H9 (cell line): ENCODE measurements at regions not wholly inside any gene's neighbourhood (a gene's known extent, or its start where the extent isn't known, plus 50 kb on each side); places are given as distances from the start of the nearest gene placed in this dataset.

ENCODE experiments used
- DNase-seq: peaks from one replicate; pipeline ENCODE4 v3.0.0-alpha.2; 2017
- H2AFZ ChIP-seq: one replicate; pipeline ENCODE4 v1.6.1; 2013; ENCODE audit warnings: mild to moderate bottlenecking, low read length, control low read depth, moderate library complexity
- H2AK5ac ChIP-seq: 2 replicates; pipeline ENCODE4 v1.6.1; 2013; ENCODE audit warnings: low read length, control low read depth, mixed read lengths; ENCODE audit not compliant: insufficient read length
- H2BK120ac ChIP-seq: one replicate; pipeline ENCODE4 v1.6.1; 2013; ENCODE audit warnings: low read depth, mild to moderate bottlenecking, low read length, control low read depth, inconsistent platforms; ENCODE audit not compliant: poor library complexity, severe bottlenecking
- H2BK12ac ChIP-seq: 2 replicates; pipeline ENCODE4 v1.6.1; 2013; ENCODE audit warnings: low read length, control low read depth, mixed read lengths, low read depth; ENCODE audit not compliant: insufficient read length
- H2BK15ac ChIP-seq: 2 replicates; pipeline ENCODE4 v1.6.1; 2013; ENCODE audit warnings: low read depth, low read length, control low read depth
- H2BK20ac ChIP-seq: one replicate; pipeline ENCODE4 v1.6.1; 2013; ENCODE audit warnings: low read depth, mild to moderate bottlenecking, low read length, control low read depth, inconsistent platforms; ENCODE audit not compliant: poor library complexity, severe bottlenecking
- H2BK5ac ChIP-seq: 2 replicates; pipeline ENCODE4 v1.6.1; 2013; ENCODE audit warnings: low read length, control low read depth, mixed read lengths; ENCODE audit not compliant: insufficient read length
- H3K14ac ChIP-seq: 2 replicates; pipeline ENCODE4 v1.6.1; 2013; ENCODE audit warnings: low read length, control low read depth; ENCODE audit not compliant: insufficient read depth
- H3K18ac ChIP-seq: 2 replicates; pipeline ENCODE4 v1.6.1; 2013; ENCODE audit warnings: low read depth, mild to moderate bottlenecking, mixed read lengths, low read length, control low read depth; ENCODE audit not compliant: insufficient read length
- H3K23ac ChIP-seq: 2 replicates; pipeline ENCODE4 v1.6.1; 2013; ENCODE audit warnings: low read length, control low read depth, mixed read lengths, low read depth; ENCODE audit not compliant: insufficient read length
- H3K23me2 ChIP-seq: 2 replicates; pipeline ENCODE4 v1.6.1; 2013; ENCODE audit warnings: low read depth, mild to moderate bottlenecking, mixed read lengths, low read length, control low read depth; ENCODE audit not compliant: insufficient read length, poor library complexity, severe bottlenecking
- H3K27ac ChIP-seq: 2 replicates; pipeline ENCODE4 v1.5.1; 2013; ENCODE audit warnings: low read length, control low read depth, mixed read lengths, low read depth; ENCODE audit not compliant: insufficient read length
- H3K27me3 ChIP-seq: 2 replicates; pipeline ENCODE4 v1.6.1; 2013; ENCODE audit warnings: low read length, control low read depth, inconsistent platforms; ENCODE audit not compliant: insufficient read depth
- H3K4ac ChIP-seq: 2 replicates; pipeline ENCODE4 v1.6.1; 2013; ENCODE audit warnings: low read depth, mild to moderate bottlenecking, control low read depth, inconsistent platforms, low read length, moderate library complexity
- H3K4me1 ChIP-seq: 2 replicates; pipeline ENCODE4 v1.6.1; 2013; ENCODE audit warnings: low read length, control low read depth, inconsistent platforms; ENCODE audit not compliant: insufficient read depth
- H3K4me2 ChIP-seq: 2 replicates; pipeline ENCODE4 v1.6.1; 2013; ENCODE audit warnings: low read length, control low read depth, mixed read lengths; ENCODE audit not compliant: insufficient read length, insufficient read depth
- H3K56ac ChIP-seq: 2 replicates; pipeline ENCODE4 v1.6.1; 2013; ENCODE audit warnings: low read depth, mild to moderate bottlenecking, mixed read lengths, low read length, control low read depth; ENCODE audit not compliant: insufficient read length
- H3K79me1 ChIP-seq: 2 replicates; pipeline ENCODE4 v1.6.1; 2013; ENCODE audit warnings: low read depth, mild to moderate bottlenecking, moderate library complexity, low read length, control low read depth, inconsistent platforms; ENCODE audit not compliant: insufficient read depth, poor library complexity, severe bottlenecking
- H3K79me2 ChIP-seq: 2 replicates; pipeline ENCODE4 v1.6.1; 2013; ENCODE audit warnings: low read length, control low read depth, inconsistent platforms; ENCODE audit not compliant: insufficient read depth
- H3K9ac ChIP-seq: 2 replicates; pipeline ENCODE4 v1.6.1; 2013; ENCODE audit warnings: low read length, control low read depth, mixed read lengths; ENCODE audit not compliant: insufficient read length; ENCODE audit errors: extremely low read depth
- H3K9me3 ChIP-seq: one replicate; pipeline ENCODE4 v1.6.1; 2013; ENCODE audit warnings: low read depth, low read length, inconsistent platforms; ENCODE audit not compliant: control insufficient read depth
- H3T11ph ChIP-seq: one replicate; pipeline ENCODE4 v1.6.1; 2013; ENCODE audit warnings: mild to moderate bottlenecking, low read length, control low read depth, inconsistent platforms
- H4K20me1 ChIP-seq: one replicate; pipeline ENCODE4 v1.6.1; 2013; ENCODE audit not compliant: control insufficient read depth, insufficient read length, insufficient read depth
- H4K5ac ChIP-seq: 2 replicates; pipeline ENCODE4 v1.6.1; 2013; ENCODE audit warnings: low read depth, mild to moderate bottlenecking, mixed read lengths, low read length, control low read depth; ENCODE audit not compliant: insufficient read length
- H4K8ac ChIP-seq: replicated peaks from 2 replicates; pipeline ENCODE4 v1.6.1; 2013; ENCODE audit warnings: low read length, control low read depth, mixed read lengths, low read depth; ENCODE audit not compliant: insufficient read length
- H4K91ac ChIP-seq: 2 replicates; pipeline ENCODE4 v1.6.1; 2013; ENCODE audit warnings: low read depth, mild to moderate bottlenecking, moderate library complexity, mixed read lengths, low read length, control low read depth; ENCODE audit not compliant: insufficient read length
- H3K27ac Mint-ChIP-seq, 3 experiments: 2 replicates in 2 of 3; 3 replicates in 1 of 3; pipeline ENCODE4 v1.8.0; 2020 to 2021; ENCODE audit warnings: mixed read lengths in 3 of 3, mild to moderate bottlenecking in 1 of 3, moderate library complexity in 1 of 3
- H3K27me3 Mint-ChIP-seq: 2 replicates; pipeline ENCODE4 v1.8.0; 2021; ENCODE audit warnings: low read depth, mild to moderate bottlenecking, moderate library complexity, mixed read lengths
- H3K36me3 Mint-ChIP-seq, 3 experiments: 2 replicates in 2 of 3; 3 replicates in 1 of 3; pipeline ENCODE4 v1.8.0; 2020 to 2021; ENCODE audit warnings: low read depth in 3 of 3, mixed read lengths in 3 of 3; ENCODE audit not compliant: insufficient read depth in 1 of 3
- H3K4me1 Mint-ChIP-seq, 2 experiments: 2 replicates each; pipeline ENCODE4 v1.8.0; 2020; ENCODE audit warnings: mixed read lengths in 2 of 2
- H3K4me3 Mint-ChIP-seq, 2 experiments: 2 replicates in 1 of 2; 3 replicates in 1 of 2; pipeline ENCODE4 v1.8.0; 2020 to 2021; ENCODE audit warnings: mild to moderate bottlenecking in 2 of 2, mixed read lengths in 2 of 2, moderate library complexity in 1 of 2
- H3K9me3 Mint-ChIP-seq, 2 experiments: 2 replicates in 1 of 2; 3 replicates in 1 of 2; pipeline ENCODE4 v1.8.0; 2020; ENCODE audit warnings: mild to moderate bottlenecking in 2 of 2, mixed read lengths in 2 of 2, moderate library complexity in 1 of 2
- WGBS: extraction: QIAGEN DNeasy Blood & Tissue Kit; methylation state at CpG from one replicate; pipeline ENCODE4 v1.1.7; 2013; ENCODE audit warnings: missing lambda C conversion rate, low lambda C conversion rate, mixed read lengths; ENCODE audit not compliant: insufficient read length; ENCODE audit errors: extremely low coverage; 5-methylcytosine and 5-hydroxymethylcytosine counted together
- TF ChIP-seq, protein P1 (sequence below): fragments of 200-600 bp; sonication (generic); conservative IDR thresholded peaks from 3 replicates; pipeline ENCODE4 v1.8.0; 2021; ENCODE audit warnings: antibody characterized with exemption, mild to moderate bottlenecking

DNA sequence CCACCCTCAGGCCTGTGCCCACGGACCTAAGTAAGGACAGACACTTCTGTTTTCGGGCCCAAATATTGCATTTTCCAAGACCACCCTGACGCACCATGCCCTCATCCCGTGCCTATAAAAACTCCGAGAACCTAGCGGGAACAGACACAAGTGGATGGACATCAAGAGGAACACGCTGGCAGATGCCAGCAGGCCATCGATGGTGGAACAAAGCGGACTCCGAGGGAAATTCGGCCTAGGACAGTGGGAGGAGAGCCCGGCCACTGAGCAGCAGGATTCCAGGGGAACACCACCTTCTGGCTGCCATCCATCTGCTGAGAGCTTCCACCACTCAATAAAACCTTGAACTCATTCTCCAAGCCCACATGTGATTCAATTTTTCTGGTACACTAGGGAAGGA, 243.6 kb upstream of the ZWINT start:
- Histone ChIP-seq H3K14ac (no peak overlapping the region), H2AK5ac (no peak overlapping the region), H3K56ac (no peak overlapping the region), H3K27me3 (no peaks in the 10 kb centered on the region), H2BK15ac (no peak overlapping the region), H3K27ac (no peak overlapping the region), H3K4me1 (no peaks in the 10 kb centered on the region), H4K8ac (no peak overlapping the region), H2BK20ac (no peak overlapping the region), H3K4ac (no peak overlapping the region), H3K9ac (no peak overlapping the region), H2BK5ac (no peak overlapping the region), H4K20me1 (no peaks in the 10 kb centered on the region), H4K5ac (no peak overlapping the region), H3K79me1 (no peaks in the 10 kb centered on the region), H3K4me2 (no peak overlapping the region), H3K79me2 (no peaks in the 10 kb centered on the region), H3K18ac (no peak overlapping the region), H3K23me2 (no peaks in the 10 kb centered on the region), H2BK120ac (no peak overlapping the region), H4K91ac (no peak overlapping the region), H2BK12ac (no peak overlapping the region), H3T11ph (no peak overlapping the region), H2AFZ (no peak overlapping the region), H3K23ac (no peak overlapping the region), H3K9me3 (no peaks in the 10 kb centered on the region)
- TF ChIP-seq, protein P1, sequence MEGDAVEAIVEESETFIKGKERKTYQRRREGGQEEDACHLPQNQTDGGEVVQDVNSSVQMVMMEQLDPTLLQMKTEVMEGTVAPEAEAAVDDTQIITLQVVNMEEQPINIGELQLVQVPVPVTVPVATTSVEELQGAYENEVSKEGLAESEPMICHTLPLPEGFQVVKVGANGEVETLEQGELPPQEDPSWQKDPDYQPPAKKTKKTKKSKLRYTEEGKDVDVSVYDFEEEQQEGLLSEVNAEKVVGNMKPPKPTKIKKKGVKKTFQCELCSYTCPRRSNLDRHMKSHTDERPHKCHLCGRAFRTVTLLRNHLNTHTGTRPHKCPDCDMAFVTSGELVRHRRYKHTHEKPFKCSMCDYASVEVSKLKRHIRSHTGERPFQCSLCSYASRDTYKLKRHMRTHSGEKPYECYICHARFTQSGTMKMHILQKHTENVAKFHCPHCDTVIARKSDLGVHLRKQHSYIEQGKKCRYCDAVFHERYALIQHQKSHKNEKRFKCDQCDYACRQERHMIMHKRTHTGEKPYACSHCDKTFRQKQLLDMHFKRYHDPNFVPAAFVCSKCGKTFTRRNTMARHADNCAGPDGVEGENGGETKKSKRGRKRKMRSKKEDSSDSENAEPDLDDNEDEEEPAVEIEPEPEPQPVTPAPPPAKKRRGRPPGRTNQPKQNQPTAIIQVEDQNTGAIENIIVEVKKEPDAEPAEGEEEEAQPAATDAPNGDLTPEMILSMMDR = no peak
- WGBS = no CpG with 5 or more reads among the region's 12 CpGs
- Mint-ChIP-seq H3K9me3 (no peaks in the 10 kb centered on the region), H3K4me1 (peaks cover 4 to 8% of the 10 kb centered on the region in 2 experiments), H3K27ac (no peak overlapping the region), H3K36me3 (no peaks in the 10 kb centered on the region; a peak in 1 of 7 replicates), H3K4me3 (no peak overlapping the region), H3K27me3 (no peaks in the 10 kb centered on the region)
- DNase-seq = no peak
